Nephron progenitor cell (in vitro differentiated cells): ENCODE measurements at regions not wholly inside any gene's neighbourhood (a gene's known extent, or its start where the extent isn't known, plus 50 kb on each side); places are given as distances from the start of the nearest gene placed in this dataset.

Experiments
- DNase-seq: peaks from one replicate; pipeline ENCODE4 v3.0.0; 2021
- H3K27ac Mint-ChIP-seq: 2 replicates; pipeline ENCODE4 v1.8.0; 2021; ENCODE audit warnings: mild to moderate bottlenecking, moderate library complexity, mixed read lengths
- H3K27me3 Mint-ChIP-seq: 2 replicates; pipeline ENCODE4 v1.8.0; 2021; ENCODE audit warnings: mild to moderate bottlenecking, low read depth, mixed read lengths; ENCODE audit not compliant: poor library complexity
- H3K36me3 Mint-ChIP-seq: 2 replicates; pipeline ENCODE4 v1.8.0; 2021; ENCODE audit warnings: low read depth, mixed read lengths
- H3K4me1 Mint-ChIP-seq: 2 replicates; pipeline ENCODE4 v1.8.0; 2021; ENCODE audit warnings: mixed read lengths
- H3K4me3 Mint-ChIP-seq: 2 replicates; pipeline ENCODE4 v1.8.0; 2021; ENCODE audit warnings: mild to moderate bottlenecking, moderate library complexity, mixed read lengths
- H3K9me3 Mint-ChIP-seq: 2 replicates; pipeline ENCODE4 v1.8.0; 2021; ENCODE audit warnings: mild to moderate bottlenecking, moderate library complexity, mixed read lengths
- CTCF ChIP-seq: fragments of 200-600 bp; sonication (generic); IDR thresholded peaks from 2 replicates; pipeline ENCODE4 v1.5.0; 2021; ENCODE audit warnings: antibody characterized with exemption

- Mint-ChIP-seq H3K4me3 (no peak overlapping the region), H3K9me3 (no peaks in the 10 kb centered on the region), H3K4me1 (peaks cover 10% of the 10 kb centered on the region), H3K27me3 (peaks cover 2% of the 10 kb centered on the region), H3K27ac (no peak overlapping the region), H3K36me3 (no peaks in the 10 kb centered on the region)
- no peak for DNase-seq
- no peak for TF ChIP-seq CTCF
Observed at GRCh38 chr5:54363669-54364068, 53.3 kb upstream of the ARL15 start.

GRCh38 chr5:54362992-54363625 is 52.7 kb upstream of the ARL15 start:
- no peaks in the 10 kb centered on the region for H3K36me3 Mint-ChIP-seq
- H3K27me3 Mint-ChIP-seq: peaks cover 2% of the 10 kb centered on the region
- peaks cover 10% of the 10 kb centered on the region for H3K4me1 Mint-ChIP-seq
- no peak overlapping the region for H3K27ac Mint-ChIP-seq
- H3K9me3 Mint-ChIP-seq: no peaks in the 10 kb centered on the region
- TF ChIP-seq CTCF: no peak
- H3K4me3 Mint-ChIP-seq: no peak overlapping the region
- DNase-seq: no peak

- no peaks in the 10 kb centered on the region for H3K9me3 Mint-ChIP-seq
- no peak overlapping the region for H3K27ac Mint-ChIP-seq
Observed at GRCh38 chr5:54362434-54362833, 52.1 kb upstream of the ARL15 start.

GRCh38 chr5:54361691-54362411 is 51.5 kb upstream of the ARL15 start:
- H3K4me1 Mint-ChIP-seq: peaks cover 10% of the 10 kb centered on the region
- H3K27me3 Mint-ChIP-seq: peaks cover 2% of the 10 kb centered on the region
- TF ChIP-seq CTCF: no peak
- H3K27ac Mint-ChIP-seq: no peak overlapping the region
- no peaks in the 10 kb centered on the region for H3K36me3 Mint-ChIP-seq
- no peak overlapping the region for H3K4me3 Mint-ChIP-seq
- H3K9me3 Mint-ChIP-seq: no peaks in the 10 kb centered on the region
- DNase-seq: no peak

More at GRCh38 chr5:54362434-54362833, 52.1 kb upstream of the ARL15 start:
- H3K27me3 Mint-ChIP-seq: peaks cover 2% of the 10 kb centered on the region
- H3K4me3 Mint-ChIP-seq: no peak overlapping the region
- H3K4me1 Mint-ChIP-seq: peaks cover 10% of the 10 kb centered on the region
- no peak for DNase-seq
- no peaks in the 10 kb centered on the region for H3K36me3 Mint-ChIP-seq
- TF ChIP-seq CTCF: no peak

GRCh38 chr5:54360925-54361662 is 50.7 kb upstream of the ARL15 start:
- peaks cover 2% of the 10 kb centered on the region for H3K9me3 Mint-ChIP-seq
- peaks cover 10% of the 10 kb centered on the region for H3K4me1 Mint-ChIP-seq
- DNase-seq: no peak
- no peak for TF ChIP-seq CTCF
- no peak overlapping the region for H3K4me3 Mint-ChIP-seq
- H3K27me3 Mint-ChIP-seq: peaks cover 2% of the 10 kb centered on the region
- H3K27ac Mint-ChIP-seq: no peak overlapping the region
- H3K36me3 Mint-ChIP-seq: no peaks in the 10 kb centered on the region
